WTC11 (cell line): ENCODE measurements at regions not wholly inside any gene's neighbourhood (a gene's known extent, or its start where the extent isn't known, plus 50 kb on each side); places are given as distances from the start of the nearest gene placed in this dataset.

ENCODE experiments used
- ESRRA ChIP-seq: sonication (generic); formaldehyde crosslinking; IDR thresholded peaks from 2 replicates; pipeline ENCODE4 v1.8.1; 2022; ENCODE audit warnings: mild to moderate bottlenecking, missing genetic modification reagents, borderline replicate concordance
- ETV6 ChIP-seq: sonication (generic); formaldehyde crosslinking; IDR thresholded peaks from 2 replicates; pipeline ENCODE4 v1.8.1; 2022; ENCODE audit warnings: mild to moderate bottlenecking, missing genetic modification reagents
- NR2C2 ChIP-seq: sonication (generic); formaldehyde crosslinking; IDR thresholded peaks from 2 replicates; pipeline ENCODE4 v1.8.0; 2022; ENCODE audit warnings: mild to moderate bottlenecking, missing genetic modification reagents
- PRRX2 ChIP-seq: fragments of 250-450 bp; sonication (Bioruptor Pico); IDR thresholded peaks from 2 replicates; pipeline ENCODE4 v1.8.0; 2021; ENCODE audit warnings: mild to moderate bottlenecking
- SMAD3 ChIP-seq: sonication (generic); formaldehyde crosslinking; IDR thresholded peaks from 2 replicates; pipeline ENCODE4 v1.8.0; 2022; ENCODE audit warnings: missing genetic modification reagents, mild to moderate bottlenecking, borderline replicate concordance
- ZNF138 ChIP-seq: sonication (generic); formaldehyde crosslinking; conservative IDR thresholded peaks from 2 replicates; pipeline ENCODE4 v1.8.1; 2022; ENCODE audit warnings: mild to moderate bottlenecking, moderate library complexity, missing genetic modification reagents
- TF ChIP-seq, protein P1 (sequence below): sonication (generic); formaldehyde crosslinking; IDR thresholded peaks from 2 replicates; pipeline ENCODE4 v1.8.1; 2022; ENCODE audit warnings: low read depth, mild to moderate bottlenecking, moderate library complexity, missing genetic modification reagents, borderline replicate concordance
- TF ChIP-seq, protein P2 (sequence below): fragments of 200-600 bp; IDR thresholded peaks from 2 replicates; pipeline ENCODE4 v1.8.0; 2022; ENCODE audit warnings: antibody characterized with exemption
- TF ChIP-seq, protein P3 (sequence below): sonication (generic); formaldehyde crosslinking; IDR thresholded peaks from 2 replicates; pipeline ENCODE4 v1.8.0; 2023; ENCODE audit warnings: missing genetic modification reagents, mild to moderate bottlenecking, borderline replicate concordance
- TF ChIP-seq, protein P4 (sequence below): sonication (generic); formaldehyde crosslinking; IDR thresholded peaks from 2 replicates; pipeline ENCODE4 v1.8.1; 2022; ENCODE audit warnings: mild to moderate bottlenecking, moderate library complexity, missing genetic modification reagents
- TF ChIP-seq, protein P5 (sequence below): sonication (generic); formaldehyde crosslinking; IDR thresholded peaks from 2 replicates; pipeline ENCODE4 v1.8.0; 2022; ENCODE audit warnings: mild to moderate bottlenecking, missing genetic modification reagents

DNA sequence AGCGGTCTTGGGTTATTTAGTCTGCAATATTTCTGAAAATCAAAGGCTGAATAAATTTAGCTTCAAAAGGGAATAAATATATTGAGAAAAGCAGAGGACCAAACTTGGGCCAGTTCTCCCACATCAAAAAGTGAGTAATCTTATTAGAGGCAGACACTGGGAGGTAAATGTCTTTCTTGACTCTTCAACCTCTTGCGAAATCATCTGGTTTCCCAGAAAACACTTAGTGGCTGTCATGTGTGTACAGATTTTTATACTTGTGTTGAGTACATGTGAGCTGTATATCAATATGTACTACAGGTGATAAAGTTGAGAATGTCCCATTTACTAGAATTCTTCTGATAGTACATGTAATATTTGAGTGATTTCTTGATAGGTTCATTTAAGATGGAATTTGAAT, 454.9 kb downstream of the PRR16 start:
- TF ChIP-seq, protein P1, sequence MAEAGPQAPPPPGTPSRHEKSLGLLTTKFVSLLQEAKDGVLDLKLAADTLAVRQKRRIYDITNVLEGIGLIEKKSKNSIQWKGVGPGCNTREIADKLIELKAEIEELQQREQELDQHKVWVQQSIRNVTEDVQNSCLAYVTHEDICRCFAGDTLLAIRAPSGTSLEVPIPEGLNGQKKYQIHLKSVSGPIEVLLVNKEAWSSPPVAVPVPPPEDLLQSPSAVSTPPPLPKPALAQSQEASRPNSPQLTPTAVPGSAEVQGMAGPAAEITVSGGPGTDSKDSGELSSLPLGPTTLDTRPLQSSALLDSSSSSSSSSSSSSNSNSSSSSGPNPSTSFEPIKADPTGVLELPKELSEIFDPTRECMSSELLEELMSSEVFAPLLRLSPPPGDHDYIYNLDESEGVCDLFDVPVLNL (CRISPR knock-in tag) = no peak
- TF ChIP-seq, protein P2, sequence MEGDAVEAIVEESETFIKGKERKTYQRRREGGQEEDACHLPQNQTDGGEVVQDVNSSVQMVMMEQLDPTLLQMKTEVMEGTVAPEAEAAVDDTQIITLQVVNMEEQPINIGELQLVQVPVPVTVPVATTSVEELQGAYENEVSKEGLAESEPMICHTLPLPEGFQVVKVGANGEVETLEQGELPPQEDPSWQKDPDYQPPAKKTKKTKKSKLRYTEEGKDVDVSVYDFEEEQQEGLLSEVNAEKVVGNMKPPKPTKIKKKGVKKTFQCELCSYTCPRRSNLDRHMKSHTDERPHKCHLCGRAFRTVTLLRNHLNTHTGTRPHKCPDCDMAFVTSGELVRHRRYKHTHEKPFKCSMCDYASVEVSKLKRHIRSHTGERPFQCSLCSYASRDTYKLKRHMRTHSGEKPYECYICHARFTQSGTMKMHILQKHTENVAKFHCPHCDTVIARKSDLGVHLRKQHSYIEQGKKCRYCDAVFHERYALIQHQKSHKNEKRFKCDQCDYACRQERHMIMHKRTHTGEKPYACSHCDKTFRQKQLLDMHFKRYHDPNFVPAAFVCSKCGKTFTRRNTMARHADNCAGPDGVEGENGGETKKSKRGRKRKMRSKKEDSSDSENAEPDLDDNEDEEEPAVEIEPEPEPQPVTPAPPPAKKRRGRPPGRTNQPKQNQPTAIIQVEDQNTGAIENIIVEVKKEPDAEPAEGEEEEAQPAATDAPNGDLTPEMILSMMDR = no peak
- TF ChIP-seq, protein P3, sequence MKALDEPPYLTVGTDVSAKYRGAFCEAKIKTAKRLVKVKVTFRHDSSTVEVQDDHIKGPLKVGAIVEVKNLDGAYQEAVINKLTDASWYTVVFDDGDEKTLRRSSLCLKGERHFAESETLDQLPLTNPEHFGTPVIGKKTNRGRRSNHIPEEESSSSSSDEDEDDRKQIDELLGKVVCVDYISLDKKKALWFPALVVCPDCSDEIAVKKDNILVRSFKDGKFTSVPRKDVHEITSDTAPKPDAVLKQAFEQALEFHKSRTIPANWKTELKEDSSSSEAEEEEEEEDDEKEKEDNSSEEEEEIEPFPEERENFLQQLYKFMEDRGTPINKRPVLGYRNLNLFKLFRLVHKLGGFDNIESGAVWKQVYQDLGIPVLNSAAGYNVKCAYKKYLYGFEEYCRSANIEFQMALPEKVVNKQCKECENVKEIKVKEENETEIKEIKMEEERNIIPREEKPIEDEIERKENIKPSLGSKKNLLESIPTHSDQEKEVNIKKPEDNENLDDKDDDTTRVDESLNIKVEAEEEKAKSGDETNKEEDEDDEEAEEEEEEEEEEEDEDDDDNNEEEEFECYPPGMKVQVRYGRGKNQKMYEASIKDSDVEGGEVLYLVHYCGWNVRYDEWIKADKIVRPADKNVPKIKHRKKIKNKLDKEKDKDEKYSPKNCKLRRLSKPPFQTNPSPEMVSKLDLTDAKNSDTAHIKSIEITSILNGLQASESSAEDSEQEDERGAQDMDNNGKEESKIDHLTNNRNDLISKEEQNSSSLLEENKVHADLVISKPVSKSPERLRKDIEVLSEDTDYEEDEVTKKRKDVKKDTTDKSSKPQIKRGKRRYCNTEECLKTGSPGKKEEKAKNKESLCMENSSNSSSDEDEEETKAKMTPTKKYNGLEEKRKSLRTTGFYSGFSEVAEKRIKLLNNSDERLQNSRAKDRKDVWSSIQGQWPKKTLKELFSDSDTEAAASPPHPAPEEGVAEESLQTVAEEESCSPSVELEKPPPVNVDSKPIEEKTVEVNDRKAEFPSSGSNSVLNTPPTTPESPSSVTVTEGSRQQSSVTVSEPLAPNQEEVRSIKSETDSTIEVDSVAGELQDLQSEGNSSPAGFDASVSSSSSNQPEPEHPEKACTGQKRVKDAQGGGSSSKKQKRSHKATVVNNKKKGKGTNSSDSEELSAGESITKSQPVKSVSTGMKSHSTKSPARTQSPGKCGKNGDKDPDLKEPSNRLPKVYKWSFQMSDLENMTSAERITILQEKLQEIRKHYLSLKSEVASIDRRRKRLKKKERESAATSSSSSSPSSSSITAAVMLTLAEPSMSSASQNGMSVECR (CRISPR knock-in tag) = no peak
- TF ChIP-seq NR2C2 (CRISPR knock-in tag) = no peak
- no peak for TF ChIP-seq ZNF138 (CRISPR knock-in tag)
- no peak for TF ChIP-seq SMAD3 (CRISPR knock-in tag)
- TF ChIP-seq ETV6 (CRISPR knock-in tag) = no peak
- TF ChIP-seq, protein P4, sequence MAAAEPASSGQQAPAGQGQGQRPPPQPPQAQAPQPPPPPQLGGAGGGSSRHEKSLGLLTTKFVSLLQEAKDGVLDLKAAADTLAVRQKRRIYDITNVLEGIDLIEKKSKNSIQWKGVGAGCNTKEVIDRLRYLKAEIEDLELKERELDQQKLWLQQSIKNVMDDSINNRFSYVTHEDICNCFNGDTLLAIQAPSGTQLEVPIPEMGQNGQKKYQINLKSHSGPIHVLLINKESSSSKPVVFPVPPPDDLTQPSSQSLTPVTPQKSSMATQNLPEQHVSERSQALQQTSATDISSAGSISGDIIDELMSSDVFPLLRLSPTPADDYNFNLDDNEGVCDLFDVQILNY (CRISPR knock-in tag) = no peak
- TF ChIP-seq PRRX2 (CRISPR knock-in tag) = no peak
- TF ChIP-seq, protein P5, sequence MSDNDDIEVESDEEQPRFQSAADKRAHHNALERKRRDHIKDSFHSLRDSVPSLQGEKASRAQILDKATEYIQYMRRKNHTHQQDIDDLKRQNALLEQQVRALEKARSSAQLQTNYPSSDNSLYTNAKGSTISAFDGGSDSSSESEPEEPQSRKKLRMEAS (CRISPR knock-in tag) = no peak
- no peak for TF ChIP-seq ESRRA
